ENCODE measurements at regions not wholly inside any gene's neighbourhood (a gene's known extent, or its start where the extent isn't known, plus 50 kb on each side); places are given as distances from the start of the nearest gene placed in this dataset.
"Not testable (repeated sequence)": the region's sequence is repeated elsewhere in the genome, so short reads cannot be mapped to it uniquely, and the experiment has no call there.

DNA sequence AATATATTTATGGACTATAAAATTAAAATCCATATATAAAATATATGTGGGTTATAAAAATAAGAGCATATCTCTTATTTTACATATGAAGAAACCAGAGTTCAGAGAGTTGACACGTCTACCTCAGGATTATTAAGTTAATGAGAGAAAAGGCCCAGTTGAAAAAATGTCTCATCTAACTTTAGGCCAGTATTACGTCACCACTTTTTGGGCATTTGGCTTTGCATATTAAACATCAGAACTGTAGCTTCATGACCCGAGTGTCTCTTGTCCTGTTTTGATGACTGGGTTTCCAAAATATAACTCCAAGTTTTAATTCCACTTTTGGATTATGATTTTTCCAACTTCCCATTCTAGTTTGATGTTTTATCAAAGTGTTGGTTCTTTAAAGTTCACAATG is 1026.1 kb downstream of the SLC6A15 start:
- DNase-seq, result no peak

DNA sequence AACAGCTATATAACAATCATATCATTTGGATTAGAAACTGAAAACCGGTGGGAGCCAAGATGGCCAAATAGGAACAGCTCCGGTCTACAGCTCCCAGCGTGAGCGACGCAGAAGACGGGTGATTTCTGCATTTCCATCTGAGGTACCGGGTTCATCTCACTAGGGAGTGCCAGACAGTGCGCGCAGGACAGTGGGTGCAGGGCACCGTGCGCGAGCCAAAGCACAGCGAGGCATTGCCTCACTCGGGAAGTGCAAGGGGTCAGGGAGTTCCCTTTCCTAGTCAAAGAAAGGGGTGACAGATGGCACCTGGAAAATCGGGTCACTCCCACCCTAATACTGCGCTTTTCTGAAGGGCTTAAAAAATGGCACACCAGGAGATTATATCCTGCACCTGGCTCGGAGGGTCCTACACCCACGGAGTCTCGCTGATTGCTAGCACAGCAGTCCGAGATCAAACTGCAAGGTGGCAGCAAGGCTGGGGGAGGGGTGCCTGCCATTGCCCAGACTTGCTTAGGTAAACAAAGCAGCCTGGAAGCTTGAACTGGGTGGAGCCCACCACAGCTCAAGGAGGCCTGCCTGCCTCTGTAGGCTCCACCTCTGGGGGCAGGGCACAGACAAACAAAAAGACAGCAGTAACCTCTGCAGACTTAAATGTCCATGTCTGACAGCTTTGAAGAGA is 1041.5 kb downstream of the SLC6A15 start:
- not testable (repeated sequence) for DNase-seq

DNA sequence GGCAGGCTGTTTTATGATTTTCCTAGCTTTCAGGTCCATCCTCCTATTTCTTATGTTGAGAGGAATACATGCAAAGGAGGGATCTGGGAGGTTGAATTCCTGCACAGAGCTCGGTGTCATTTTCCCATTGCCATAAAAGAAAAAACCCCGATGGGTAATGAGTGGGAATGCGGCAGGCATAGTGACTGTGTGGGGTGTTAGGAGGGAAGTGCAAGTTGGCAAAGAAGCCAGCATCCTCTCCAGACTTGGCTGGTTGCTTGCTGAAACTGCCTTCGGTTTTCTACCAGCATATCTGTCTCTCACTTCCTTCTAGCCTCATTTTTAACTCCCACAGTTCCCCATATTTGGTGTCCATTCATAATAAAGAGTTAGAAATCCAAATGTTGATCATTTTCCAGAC is 1046.1 kb downstream of the SLC6A15 start:
- peak; percentile 14 to 24 for DNase-seq

DNA sequence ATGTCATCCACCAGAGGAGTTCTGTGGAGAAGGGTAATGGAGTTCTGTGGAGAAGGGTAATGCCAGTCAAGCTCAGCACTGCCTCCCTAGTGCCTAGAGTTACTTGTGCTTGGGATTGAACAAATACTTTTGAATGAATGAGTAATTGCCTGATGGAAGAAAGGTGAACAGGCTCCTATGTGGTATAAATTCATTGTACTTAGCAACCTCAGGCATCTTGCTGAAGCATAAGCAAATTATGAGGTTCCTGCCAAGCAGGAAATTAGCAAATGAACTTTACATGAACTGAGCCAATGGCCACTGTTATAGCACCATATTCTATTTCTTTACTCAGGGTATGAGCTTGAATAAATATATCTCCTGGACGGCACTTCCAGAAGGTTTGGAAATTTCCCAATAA is 1047.2 kb downstream of the SLC6A15 start:
- DNase-seq, result no peak

DNA sequence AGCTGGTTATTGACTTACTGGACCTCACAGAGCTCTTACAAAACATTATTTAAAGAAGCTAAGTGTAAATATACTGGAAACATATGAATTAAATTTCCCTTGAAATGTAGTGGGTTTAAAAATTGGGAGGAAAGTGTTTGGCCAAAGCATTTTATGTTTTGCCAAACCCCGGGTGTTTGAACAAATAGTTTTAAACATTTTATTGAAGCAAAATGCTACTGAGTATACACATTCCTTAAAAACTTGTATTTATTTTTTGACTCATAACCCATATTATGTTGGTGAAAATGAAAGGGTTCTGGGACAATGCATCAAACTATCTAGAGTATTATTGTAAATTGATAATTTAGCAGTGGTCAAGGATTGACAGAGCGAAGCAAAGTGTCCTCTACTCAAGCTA is 1048.5 kb downstream of the SLC6A15 start:
- DNase-seq, result no peak

DNA sequence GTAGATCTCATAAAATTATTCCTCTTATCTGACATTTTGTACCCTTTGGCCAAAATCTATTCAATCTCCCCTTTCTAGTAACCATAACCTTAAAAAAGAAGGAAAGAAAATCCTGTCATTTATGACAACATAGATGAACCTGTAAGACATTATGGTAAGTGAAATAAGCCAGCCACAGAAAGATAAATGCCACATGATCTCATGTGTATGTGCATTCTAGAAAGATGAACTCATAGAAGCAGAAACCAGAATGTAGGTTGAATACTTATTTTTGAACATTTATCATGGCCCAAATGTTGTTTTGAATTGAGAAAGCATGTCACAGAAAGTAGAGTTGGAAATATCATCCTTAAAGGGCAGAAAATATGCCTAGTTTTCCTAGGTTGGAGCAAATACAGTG is 1053.6 kb downstream of the SLC6A15 start:
- DNase-seq, result no peak

DNA sequence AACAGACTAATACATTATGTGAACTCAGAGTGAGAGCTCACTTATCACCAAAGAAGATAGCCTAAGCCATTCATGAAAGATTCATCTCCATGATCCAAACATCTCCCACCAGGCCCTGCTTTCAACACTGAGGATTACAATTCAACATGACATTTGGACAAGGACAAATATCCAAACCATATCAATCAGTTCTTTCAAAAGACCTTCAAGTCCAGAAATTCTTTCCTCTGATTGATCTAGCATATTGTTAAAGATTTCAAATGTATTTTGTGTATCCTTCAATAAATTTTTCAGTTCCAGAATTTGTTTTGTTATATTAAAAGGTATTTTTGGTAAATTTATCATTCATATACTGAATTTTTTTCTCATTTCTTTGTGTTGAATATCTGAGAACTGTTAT is 1055.8 kb downstream of the SLC6A15 start:
- DNase-seq, result no peak

DNA sequence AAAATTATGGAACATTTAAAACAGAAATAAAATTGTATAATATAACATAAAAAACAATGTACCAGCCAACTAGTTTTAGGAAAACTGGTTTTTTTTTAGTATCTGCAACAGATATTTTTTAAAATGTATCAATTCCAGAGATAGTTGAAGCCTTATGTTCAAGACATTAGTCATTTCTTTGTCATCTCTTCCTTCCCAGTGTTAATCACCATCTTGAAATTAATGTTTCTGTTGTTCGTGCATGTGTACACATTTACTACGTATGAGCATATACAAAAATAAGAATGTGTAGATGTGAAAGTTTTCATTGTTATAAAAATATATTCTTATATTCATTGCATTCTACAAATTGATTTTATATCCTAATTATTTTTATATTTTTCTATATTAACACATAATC is 1062.1 kb downstream of the SLC6A15 start:
- no peak for DNase-seq

DNA sequence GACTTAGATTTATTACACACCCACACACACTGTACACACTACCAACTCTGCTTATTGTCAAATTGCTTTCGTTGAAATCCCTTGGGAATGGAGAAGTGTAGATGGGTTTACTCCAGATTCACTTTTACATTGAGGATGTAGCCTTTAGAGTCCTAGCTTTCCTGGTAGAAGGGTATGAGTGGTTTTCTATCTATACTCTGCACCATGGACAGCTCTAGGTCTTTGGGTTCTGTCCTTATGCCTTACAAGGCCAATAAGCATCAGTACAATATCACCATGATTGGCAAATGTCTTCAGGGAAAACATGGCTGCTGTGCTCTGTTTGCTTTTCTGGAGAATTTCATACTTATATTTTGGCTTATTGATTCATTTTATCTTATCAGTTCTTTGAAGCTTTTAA is 1063.9 kb downstream of the SLC6A15 start:
- no peak for DNase-seq

DNA sequence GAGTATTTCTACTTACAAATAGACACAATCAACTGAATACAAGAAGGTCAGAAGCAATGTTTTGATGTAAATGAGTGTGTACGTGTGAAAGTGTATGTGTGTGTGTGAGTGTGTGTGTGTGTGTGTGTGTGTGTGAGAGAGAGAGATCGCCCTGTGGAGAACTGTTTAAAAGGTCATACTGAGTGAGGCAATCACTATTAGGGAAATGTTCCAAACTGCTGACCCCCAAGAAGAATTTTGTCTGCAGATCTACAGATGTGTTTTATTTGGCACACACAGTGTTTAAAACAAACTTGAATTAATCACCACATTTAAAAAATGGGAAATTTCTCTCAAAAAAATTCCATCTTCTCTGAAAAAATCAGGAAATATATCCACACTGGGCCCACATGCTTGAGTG is 1069.1 kb downstream of the SLC6A15 start:
- DNase-seq, result no peak

DNA sequence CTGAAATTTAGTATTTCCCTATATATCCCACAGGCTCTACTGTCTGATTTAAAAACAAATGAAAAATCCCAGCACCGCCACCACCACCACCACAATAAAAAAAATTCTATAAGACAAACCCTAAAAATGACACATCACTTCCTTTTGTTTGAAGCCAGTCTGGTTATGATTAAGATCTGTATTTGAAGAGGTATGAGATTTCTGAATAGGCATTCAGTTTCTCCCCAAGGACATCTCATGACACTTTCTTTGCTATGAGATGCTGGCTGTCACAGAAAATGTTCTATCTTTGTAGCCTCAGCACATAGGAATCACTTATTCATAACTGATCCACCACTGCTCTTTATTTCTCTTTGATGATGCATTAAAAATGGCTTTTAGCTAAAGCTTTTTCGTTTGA is 1071.0 kb downstream of the SLC6A15 start:
- no peak for DNase-seq

DNA sequence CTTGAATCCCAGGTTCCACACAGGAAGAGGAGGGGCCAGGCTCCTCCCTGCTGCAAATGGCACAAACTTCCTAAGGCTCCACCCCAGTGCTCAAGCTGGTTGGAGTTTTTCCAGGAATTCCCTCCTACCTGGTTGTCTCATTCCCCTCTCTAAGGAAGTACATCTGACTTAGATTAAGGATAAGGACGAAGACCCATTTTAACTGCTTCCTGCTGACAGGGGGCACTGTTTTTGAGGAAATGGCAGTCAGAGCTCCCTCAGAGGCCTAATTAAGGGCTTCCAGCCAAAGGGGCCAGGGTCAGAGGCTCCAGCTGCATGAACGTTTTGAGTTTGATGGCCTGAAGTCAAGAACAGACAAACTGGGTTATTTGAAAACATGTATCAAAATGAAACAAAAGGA is 1084.7 kb downstream of the SLC6A15 start:
- no peak for DNase-seq

DNA sequence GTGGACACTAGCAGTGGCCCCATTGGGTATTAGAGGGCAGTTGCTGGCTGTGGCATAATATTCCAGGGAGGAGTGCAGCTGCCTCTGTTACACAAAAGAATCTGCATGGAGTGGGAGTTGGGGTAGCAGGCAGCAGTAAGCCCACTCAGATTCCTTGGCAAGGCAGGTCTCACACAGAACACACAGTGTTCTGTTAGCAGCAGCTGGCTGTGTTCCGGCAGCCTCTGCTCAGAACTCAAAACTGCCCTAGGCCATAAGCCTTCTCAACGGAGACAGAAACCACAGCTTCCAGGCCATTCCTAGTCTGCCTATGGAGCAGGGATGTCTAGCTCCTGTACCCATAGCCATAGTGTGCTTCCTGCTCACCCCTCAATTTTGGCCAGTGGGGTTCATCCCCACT is 1085.4 kb downstream of the SLC6A15 start:
- no peak for DNase-seq

DNA sequence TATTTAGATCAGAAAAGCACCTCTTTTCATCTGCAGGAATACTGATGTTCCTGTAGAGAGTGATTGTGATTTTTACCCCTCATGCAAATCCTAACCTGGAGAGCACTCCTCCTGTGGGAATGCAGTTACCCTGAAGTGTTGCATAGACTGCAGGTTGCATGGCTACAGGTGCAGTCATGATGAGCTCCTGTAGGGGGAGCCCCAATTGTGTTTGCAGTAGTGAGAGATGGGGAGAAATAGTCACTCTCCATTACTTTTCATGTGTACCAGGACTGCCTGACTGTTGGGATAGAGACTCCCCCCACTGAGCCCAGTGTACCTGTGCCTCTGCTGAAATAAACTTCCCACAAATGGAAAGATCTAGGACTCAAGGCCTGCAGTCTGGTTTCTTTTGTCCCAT is 1086.5 kb downstream of the SLC6A15 start:
- peak; percentile 49 to 51 for DNase-seq

DNA sequence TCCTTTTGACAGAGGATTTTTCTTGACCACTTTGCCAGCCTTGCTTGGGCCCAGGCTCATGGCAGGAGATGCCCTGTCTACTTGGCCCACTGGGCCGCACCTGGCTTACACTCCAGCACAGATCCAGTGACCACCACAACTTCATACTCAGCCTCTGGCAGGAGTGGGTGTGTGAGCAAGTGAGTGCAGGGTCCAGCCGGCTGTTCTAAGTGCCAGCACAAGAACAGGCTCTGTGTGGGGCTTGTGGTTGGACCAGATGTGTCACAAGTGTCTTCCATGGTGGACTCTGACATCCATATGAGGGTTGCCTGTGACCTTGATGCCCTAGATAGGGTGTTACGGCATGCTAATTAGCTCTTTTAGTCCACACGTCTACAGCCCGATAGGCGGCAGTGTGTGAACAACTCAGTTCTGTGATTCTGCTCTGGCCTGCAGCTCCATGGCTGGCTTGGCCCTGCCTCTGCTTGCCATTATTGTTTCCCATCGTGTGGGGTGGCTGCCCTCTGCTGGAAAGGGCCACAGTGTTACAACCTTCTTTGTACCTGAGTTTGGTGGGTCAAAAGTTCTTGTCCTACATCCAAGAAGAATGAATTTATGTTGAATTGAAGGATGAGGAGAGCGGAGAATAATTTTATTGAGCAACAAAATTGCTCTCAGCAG is 1089.1 kb downstream of the SLC6A15 start:
- DNase-seq, result peak; percentile 35 to 48

DNA sequence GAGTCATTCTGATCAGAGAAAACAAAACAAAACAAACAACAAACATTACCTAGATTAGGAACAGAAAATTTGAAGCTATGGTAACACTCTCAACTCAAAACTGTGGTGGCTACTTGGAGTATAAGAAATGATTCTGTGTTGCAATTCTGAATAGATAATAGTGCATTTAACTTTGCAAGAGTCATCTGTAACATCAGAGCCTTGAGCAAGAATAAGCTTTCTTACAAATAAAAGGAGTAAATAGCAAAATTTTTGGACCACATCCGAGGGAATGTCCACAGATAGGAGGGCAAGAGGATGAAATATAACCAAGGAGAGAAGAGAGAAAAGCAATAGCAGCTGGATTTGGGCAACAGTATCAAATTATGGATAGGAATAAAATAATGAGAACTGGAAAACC is 1090.6 kb downstream of the SLC6A15 start:
- DNase-seq, result no peak

DNA sequence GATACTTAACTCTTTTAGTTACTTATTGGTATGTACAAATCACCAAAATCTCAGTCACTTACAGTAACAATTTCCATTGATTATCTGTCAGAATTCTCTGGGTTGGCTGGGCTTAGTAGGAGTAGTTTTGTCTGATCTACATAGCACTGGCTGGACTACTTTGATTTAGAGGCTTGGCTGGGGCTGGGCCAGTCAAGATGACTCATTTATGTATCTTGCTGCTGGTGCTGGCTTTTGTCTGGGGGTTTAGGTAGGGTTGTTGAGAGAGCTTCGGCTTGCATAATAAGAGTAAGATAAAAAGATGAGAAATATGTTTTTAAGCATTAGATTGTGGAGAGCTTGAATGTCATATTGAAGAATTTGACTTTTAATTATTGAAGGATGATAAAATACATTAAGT is 1093.7 kb downstream of the SLC6A15 start:
- no peak for DNase-seq

DNA sequence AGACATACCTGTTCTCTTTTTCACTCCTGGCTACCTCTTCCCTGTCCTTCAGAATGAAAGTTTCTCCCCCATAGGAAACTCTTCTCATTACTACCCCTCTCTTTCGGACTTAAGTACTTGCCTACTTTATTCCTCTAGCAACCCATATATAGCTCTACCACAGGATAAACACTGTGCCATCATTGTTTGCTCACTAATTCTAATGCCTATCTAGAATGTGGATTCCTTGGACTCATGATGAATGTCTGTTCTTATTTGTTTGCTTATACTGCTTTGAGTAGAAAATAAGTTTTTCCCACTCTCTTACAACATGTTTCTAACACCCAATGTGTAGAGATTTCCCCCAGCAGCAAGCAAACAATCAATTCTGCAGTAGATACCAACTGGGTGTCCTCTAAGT is 1094.9 kb downstream of the SLC6A15 start:
- no peak for DNase-seq

DNA sequence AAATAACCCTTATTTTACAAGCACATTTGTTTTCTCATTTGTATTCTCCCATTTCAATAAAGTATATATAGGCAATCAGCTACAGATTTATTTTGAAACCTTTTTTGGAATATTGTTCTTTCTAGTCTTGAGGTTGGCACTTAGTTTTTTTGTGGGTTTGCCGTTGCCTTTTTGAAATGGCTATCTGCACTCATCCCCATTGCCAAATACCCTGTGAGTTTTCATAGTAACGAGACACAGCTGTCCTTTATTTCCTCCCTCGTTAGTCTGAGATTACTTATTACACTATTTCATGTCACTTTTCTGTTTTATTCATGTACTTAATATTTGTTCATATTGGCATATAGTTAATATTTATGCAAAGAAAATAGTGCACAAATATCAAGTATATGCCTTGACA is 1104.0 kb downstream of the SLC6A15 start:
- DNase-seq, result no peak

DNA sequence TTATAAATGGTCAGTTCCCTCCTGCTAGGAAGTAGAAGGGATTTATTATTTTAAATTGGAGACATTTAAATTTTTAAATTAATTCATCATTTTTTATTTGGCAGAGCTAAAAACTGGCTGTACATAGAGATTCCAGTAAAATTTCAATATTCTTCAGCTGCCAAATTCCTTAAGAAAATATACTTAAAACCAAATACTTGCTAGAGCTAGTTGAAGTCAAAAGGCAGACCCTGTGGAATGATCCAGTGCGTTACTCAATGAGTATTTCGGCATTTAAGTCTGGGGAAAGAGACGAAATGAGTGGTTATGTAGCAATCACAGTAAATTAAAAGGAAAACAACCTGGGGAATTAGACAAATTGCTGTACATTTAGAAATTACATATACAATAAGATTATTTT is 1104.7 kb downstream of the SLC6A15 start:
- DNase-seq, result no peak

DNA sequence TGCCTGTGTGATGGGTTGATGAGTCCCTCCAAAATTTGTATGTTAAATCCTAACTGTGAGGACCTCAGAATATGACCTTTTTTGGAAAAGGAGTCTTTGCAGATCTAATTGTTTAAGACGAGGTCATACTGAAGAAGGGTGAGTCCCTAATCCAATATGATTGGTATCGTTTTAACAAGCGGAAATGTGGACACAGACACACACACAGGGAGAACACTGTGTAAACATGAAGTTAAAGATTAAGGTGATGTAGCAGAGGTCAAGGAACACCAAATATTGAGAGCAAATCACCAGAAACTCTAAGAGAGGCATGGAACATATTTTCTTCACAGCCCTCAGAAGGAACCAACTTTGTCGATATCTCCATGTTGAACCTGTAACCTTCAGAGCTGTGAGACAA is 1106.7 kb downstream of the SLC6A15 start:
- DNase-seq, result no peak

DNA sequence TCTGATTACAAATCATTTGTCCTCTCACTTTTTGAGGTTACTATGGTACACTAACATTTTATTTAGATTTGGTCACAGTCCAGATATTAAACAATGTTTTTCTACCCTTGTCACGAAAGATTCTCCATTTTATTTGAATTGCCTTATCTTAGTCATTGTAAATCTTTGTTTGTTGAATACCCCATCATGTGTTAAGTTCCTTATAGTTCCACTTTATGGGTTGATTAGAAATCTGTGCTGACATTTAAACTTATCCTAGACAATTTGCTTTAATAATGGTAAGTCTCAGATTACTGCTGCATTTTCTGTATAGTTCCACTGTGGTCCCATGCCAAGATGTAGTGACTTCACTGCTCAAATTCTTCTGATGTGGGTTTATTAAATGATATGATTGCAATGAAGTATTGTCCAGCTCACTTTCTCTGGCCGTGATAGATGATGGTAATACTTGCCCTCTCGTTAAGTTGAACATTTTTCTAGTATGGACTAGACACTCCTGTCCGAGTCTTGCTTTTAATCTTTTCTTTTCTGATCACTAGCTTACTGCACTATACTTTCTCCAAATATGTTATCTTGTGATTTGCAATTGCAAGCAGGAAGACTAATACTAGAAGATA is 1107.3 kb downstream of the SLC6A15 start:
- no peak for DNase-seq

DNA sequence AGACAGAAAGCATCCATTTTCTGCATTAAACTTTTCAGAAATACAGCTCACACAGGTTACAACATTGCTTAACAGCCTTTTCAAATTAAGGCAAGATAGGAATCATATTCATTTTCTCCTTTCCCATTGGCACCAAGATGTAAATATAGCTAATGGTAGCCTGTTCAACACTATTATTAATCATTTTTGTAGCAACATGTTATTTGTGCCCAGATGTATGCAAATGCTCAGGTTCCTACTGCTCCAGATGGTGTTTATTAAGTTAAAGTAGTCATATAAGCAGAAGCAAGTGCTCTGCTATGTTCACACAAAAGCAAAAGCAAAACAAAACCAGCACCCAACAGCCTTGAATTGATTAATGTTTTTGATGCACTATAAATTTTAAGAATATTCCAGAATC is 1110.6 kb downstream of the SLC6A15 start:
- DNase-seq, result no peak

DNA sequence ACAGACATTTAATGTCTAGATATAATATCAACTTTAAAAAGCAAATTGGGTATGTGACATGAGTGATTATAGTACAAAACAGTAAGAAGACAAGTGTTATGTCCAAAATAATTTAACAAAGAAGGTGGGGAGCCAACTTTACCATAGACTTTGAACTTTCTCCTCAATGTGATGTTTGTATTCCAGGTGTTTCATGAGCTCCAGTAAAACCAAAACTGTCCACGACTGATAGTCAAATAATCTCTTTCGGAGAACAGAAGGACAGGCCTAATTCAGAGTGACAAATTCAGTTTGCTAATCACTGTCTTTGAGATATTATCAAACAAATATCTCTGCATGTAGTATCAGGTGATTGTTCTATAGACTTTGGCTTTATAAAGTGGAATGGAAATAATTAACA is 1112.6 kb downstream of the SLC6A15 start:
- no peak for DNase-seq

DNA sequence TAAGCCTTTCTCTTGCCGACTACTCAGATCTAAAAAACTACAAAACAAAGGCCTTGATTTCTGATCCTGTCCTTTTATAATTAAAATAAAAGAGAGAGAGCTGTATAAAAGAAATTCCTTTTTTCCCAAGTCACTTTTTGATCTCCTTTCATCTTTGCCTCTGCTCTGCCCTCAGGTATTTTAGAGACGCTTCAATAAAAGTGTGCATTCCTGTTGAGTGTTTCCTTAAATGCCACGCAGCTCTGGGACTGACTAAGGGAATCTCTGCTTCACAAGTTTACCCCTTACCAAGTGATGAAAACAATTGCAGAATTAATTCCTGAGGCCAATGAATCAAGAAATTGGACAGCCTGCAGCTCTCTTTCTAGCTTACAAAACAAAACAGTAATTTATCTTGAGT is 1109.8 kb downstream of the TMTC2 start:
- DNase-seq, result no peak
